Small intestine (tissue), 7 donors: ENCODE measurements at regions not wholly inside any gene's neighbourhood (a gene's known extent, or its start where the extent isn't known, plus 50 kb on each side); places are given as distances from the start of the nearest gene placed in this dataset.

ENCODE experiments used
- DNase-seq, 2 donors: peaks; one replicate each; pipeline versions ENCODE4 v3.0.0 to v3.0.0-alpha.2; 2013
- FAIRE-seq: peaks from 2 replicates; lab custom pipeline; 2012; peaks lifted over from hg19 to GRCh38; lab: Jason Lieb, UNC
- H3K27ac ChIP-seq, 3 donors: one replicate each; pipeline ENCODE4 v1.5.1; 2013; ENCODE audit warnings: low read length in 2 of 3, mild to moderate bottlenecking in 2 of 3, control low read depth in 1 of 3, inconsistent platforms in 1 of 3, low read depth in 1 of 3, moderate library complexity in 1 of 3
- H3K27me3 ChIP-seq, 3 donors: one replicate each; pipeline ENCODE4 v1.6.1; 2013; ENCODE audit warnings: low read length in 3 of 3, inconsistent platforms in 1 of 3; ENCODE audit not compliant: control insufficient read depth in 3 of 3, insufficient read depth in 3 of 3
- H3K36me3 ChIP-seq, 3 donors: one replicate each; pipeline ENCODE4 v1.6.1; 2013; ENCODE audit warnings: low read length in 3 of 3, inconsistent platforms in 1 of 3, low read depth in 1 of 3, mild to moderate bottlenecking in 1 of 3, moderate library complexity in 1 of 3; ENCODE audit not compliant: control insufficient read depth in 3 of 3, insufficient read depth in 2 of 3
- H3K4me1 ChIP-seq, 3 donors: one replicate each; pipeline ENCODE4 v1.6.1; 2013; ENCODE audit warnings: low read length in 2 of 3, inconsistent platforms in 1 of 3, low read depth in 1 of 3, mild to moderate bottlenecking in 1 of 3, moderate library complexity in 1 of 3; ENCODE audit not compliant: control insufficient read depth in 3 of 3, insufficient read depth in 2 of 3
- H3K4me3 ChIP-seq, 3 donors: one replicate each; pipeline ENCODE4 v1.5.1; 2013; ENCODE audit warnings: low read length in 3 of 3, control low read depth in 1 of 3, inconsistent platforms in 1 of 3, low read depth in 1 of 3, mild to moderate bottlenecking in 1 of 3, moderate library complexity in 1 of 3
- H3K9me3 ChIP-seq, 2 donors: one replicate each; pipeline ENCODE4 v1.6.1; 2013; ENCODE audit warnings: low read depth in 1 of 2, low read length in 1 of 2; ENCODE audit not compliant: control insufficient read depth in 2 of 2, insufficient read depth in 1 of 2
- WGBS, 3 donors: extraction: QIAGEN DNeasy Blood & Tissue Kit; methylation state at CpG; one replicate each; pipeline ENCODE4 v1.1.7; 2013; 5-methylcytosine and 5-hydroxymethylcytosine counted together
- donor health status: healthy with polysubstance abuse.
- donor health status: control.
- donor health status: control.
- donor health status: Bipolar disorder and iron deficiency.
- donor health status: healthy.

GRCh38 chr6:115356371-115356770, 704.3 kb downstream of the FRK start:
- Histone ChIP-seq H3K4me3 (no peak overlapping the region), H3K27ac (no peak overlapping the region), H3K36me3 (no peaks in the 10 kb centered on the region), H3K27me3 (no peaks in the 10 kb centered on the region), H3K4me1 (no peaks in the 10 kb centered on the region), H3K9me3 (no peaks in the 10 kb centered on the region)
- no peak for FAIRE-seq
- WGBS, 3 donors, result 65 to 72% (median 68%) methylated on average over 1 of the region's 1 CpG
- DNase-seq, result no peak

GRCh38 chr6:115323001-115323400, 737.7 kb downstream of the FRK start:
- no peaks in the 10 kb centered on the region for H3K36me3 ChIP-seq
- DNase-seq, result no peak
- no peak overlapping the region for H3K4me3 ChIP-seq
- WGBS, 3 donors, result 71 to 92% (median 92%) methylated on average over 1 of the region's 1 CpG
- H3K27me3 ChIP-seq, result no peaks in the 10 kb centered on the region
- no peaks in the 10 kb centered on the region for H3K9me3 ChIP-seq
- no peak for FAIRE-seq
- H3K4me1 ChIP-seq, result no peaks in the 10 kb centered on the region
- no peak overlapping the region for H3K27ac ChIP-seq

- FAIRE-seq, result no peak
- H3K4me1 ChIP-seq, result no peaks in the 10 kb centered on the region
- H3K4me3 ChIP-seq, result no peak overlapping the region
- H3K36me3 ChIP-seq, result no peaks in the 10 kb centered on the region
- 54 to 82% (median 71%) methylated on average over 1 of the region's 1 CpG for WGBS, 3 donors
- DNase-seq, result no peak
- no peak overlapping the region for H3K27ac ChIP-seq
- H3K9me3 ChIP-seq, result no peaks in the 10 kb centered on the region
- H3K27me3 ChIP-seq, result no peaks in the 10 kb centered on the region
Measured at GRCh38 chr6:115319823-115320222, 740.9 kb downstream of the FRK start.

GRCh38 chr6:115310156-115310555, 750.5 kb downstream of the FRK start:
- H3K4me3 ChIP-seq, result no peak overlapping the region
- no peaks in the 10 kb centered on the region for H3K36me3 ChIP-seq
- no peak overlapping the region for H3K27ac ChIP-seq
- no peak for DNase-seq
- H3K9me3 ChIP-seq, result peaks cover 0 to 15% of the 10 kb centered on the region in 2 donors
- H3K4me1 ChIP-seq, result no peaks in the 10 kb centered on the region
- no peak for FAIRE-seq
- H3K27me3 ChIP-seq, result no peaks in the 10 kb centered on the region
- 85 to 94% (median 90%) methylated on average over 6 of the region's 6 CpGs for WGBS, 3 donors

- Histone ChIP-seq H3K27ac (no peak overlapping the region), H3K9me3 (no peaks in the 10 kb centered on the region), H3K4me3 (no peak overlapping the region), H3K4me1 (no peaks in the 10 kb centered on the region), H3K27me3 (no peaks in the 10 kb centered on the region), H3K36me3 (no peaks in the 10 kb centered on the region)
- WGBS, 3 donors, result 78 to 86% (median 78%) methylated on average over 4 of the region's 4 CpGs
- FAIRE-seq, result no peak
- DNase-seq, result no peak
Measured at GRCh38 chr6:115302731-115303130, 758.0 kb downstream of the FRK start.

GRCh38 chr6:115287467-115287866, 773.2 kb downstream of the FRK start:
- Histone ChIP-seq H3K9me3 (no peaks in the 10 kb centered on the region), H3K4me3 (no peak overlapping the region), H3K36me3 (no peaks in the 10 kb centered on the region), H3K27ac (no peak overlapping the region), H3K4me1 (peaks cover 0 to under 1% (median 0%) of the 10 kb centered on the region in 3 donors), H3K27me3 (no peaks in the 10 kb centered on the region)
- no peak for FAIRE-seq
- DNase-seq, result no peak
- WGBS, 3 donors, result 77 to 79% (median 77%) methylated on average over 4 of the region's 4 CpGs

GRCh38 chr6:115276881-115277565, 783.7 kb downstream of the FRK start:
- FAIRE-seq, result no peak
- DNase-seq, result no peak
- H3K4me3 ChIP-seq, result no peak overlapping the region
- H3K27me3 ChIP-seq, result no peaks in the 10 kb centered on the region
- no peaks in the 10 kb centered on the region for H3K9me3 ChIP-seq
- no peaks in the 10 kb centered on the region for H3K36me3 ChIP-seq
- H3K4me1 ChIP-seq, result no peaks in the 10 kb centered on the region
- H3K27ac ChIP-seq, result no peak overlapping the region
- WGBS, 3 donors, result 61 to 75% (median 75%) methylated on average over 3 of the region's 3 CpGs

- H3K4me3 ChIP-seq, result no peak overlapping the region
- DNase-seq, result no peak
- no peaks in the 10 kb centered on the region for H3K27me3 ChIP-seq
- no peaks in the 10 kb centered on the region for H3K9me3 ChIP-seq
- FAIRE-seq, result no peak
- no peak overlapping the region for H3K27ac ChIP-seq
- H3K36me3 ChIP-seq, result no peaks in the 10 kb centered on the region
- no peaks in the 10 kb centered on the region for H3K4me1 ChIP-seq
Measured at GRCh38 chr6:115272311-115272710, 788.4 kb downstream of the FRK start.

- 44 to 50% (median 47%) methylated on average over 5 of the region's 5 CpGs for WGBS, 3 donors
- no peak for DNase-seq
Measured at GRCh38 chr6:115271434-115271833, 789.3 kb downstream of the FRK start.

More at GRCh38 chr6:115271434-115271833, 789.3 kb downstream of the FRK start:
- Histone ChIP-seq H3K9me3 (no peaks in the 10 kb centered on the region), H3K4me3 (no peak overlapping the region), H3K27me3 (no peaks in the 10 kb centered on the region), H3K36me3 (no peaks in the 10 kb centered on the region), H3K4me1 (no peaks in the 10 kb centered on the region), H3K27ac (no peak overlapping the region)
- no peak for FAIRE-seq
